GM12865 (cell line): ENCODE measurements at regions not wholly inside any gene's neighbourhood (a gene's known extent, or its start where the extent isn't known, plus 50 kb on each side); places are given as distances from the start of the nearest gene placed in this dataset.

Experiments
- DNase-seq: peaks from one replicate; pipeline ENCODE4 v3.0.0; 2010; ENCODE audit warnings: low read depth
- H3K4me3 ChIP-seq: 2 replicates; pipeline ENCODE4 v1.5.1; 2011; ENCODE audit warnings: mild to moderate bottlenecking, low read depth, low read length, control low read depth
- CTCF ChIP-seq: IDR thresholded peaks from 2 replicates; pipeline ENCODE4 v1.5.1; 2011; ENCODE audit warnings: low read length, control low read depth, low read depth, inconsistent platforms; ENCODE audit not compliant: insufficient read depth; ENCODE audit errors: missing control alignments

- no peak overlapping the region for H3K4me3 ChIP-seq
- no peak for DNase-seq
- TF ChIP-seq CTCF = no peak
Observed at GRCh38 chrX:16491461-16491860, 158.5 kb upstream of the S100G start.

- no peak for DNase-seq
- no peak overlapping the region for H3K4me3 ChIP-seq
- no peak for TF ChIP-seq CTCF
Observed at GRCh38 chrX:16496175-16496574, 153.8 kb upstream of the S100G start.

GRCh38 chrX:16511796-16512776, 137.9 kb upstream of the S100G start:
- no peak for DNase-seq
- no peak overlapping the region for H3K4me3 ChIP-seq
- TF ChIP-seq CTCF = no peak

GRCh38 chrX:16516232-16516876, 133.6 kb upstream of the S100G start:
- H3K4me3 ChIP-seq = no peak overlapping the region
- TF ChIP-seq CTCF = no peak
- DNase-seq = no peak

GRCh38 chrX:16517039-16517605, 132.8 kb upstream of the S100G start:
- no peak for DNase-seq
- no peak overlapping the region for H3K4me3 ChIP-seq
- no peak for TF ChIP-seq CTCF

GRCh38 chrX:16518131-16518530, 131.8 kb upstream of the S100G start:
- DNase-seq = no peak
- H3K4me3 ChIP-seq = no peak overlapping the region
- no peak for TF ChIP-seq CTCF
